GM23338 (cell line): ENCODE measurements at regions not wholly inside any gene's neighbourhood (a gene's known extent, or its start where the extent isn't known, plus 50 kb on each side); places are given as distances from the start of the nearest gene placed in this dataset.

Experiments
- CREB1 ChIP-seq: fragments of 250-450 bp; sonication (Bioruptor Pico); IDR thresholded peaks from 2 replicates; pipeline ENCODE4 v1.5.0; 2020; ENCODE audit warnings: low read depth, mild to moderate bottlenecking, moderate library complexity
- CTCF ChIP-seq, 2 experiments: fragments of 200-600 bp in 1 of 2; sonication (generic) in 1 of 2; conservative IDR thresholded peaks; 2 replicates each; pipeline versions ENCODE4 v1.5.1 to v1.6.1; 2016 to 2017; ENCODE audit warnings: antibody characterized with exemption in 2 of 2, low read depth in 2 of 2, mild to moderate bottlenecking in 2 of 2, moderate library complexity in 1 of 2
- ETS1 ChIP-seq: IDR thresholded peaks from 2 replicates; pipeline ENCODE4 v1.6.1; 2016; ENCODE audit warnings: antibody characterized with exemption
- EZH2 ChIP-seq: fragments of 200-600 bp; sonication (generic); IDR thresholded peaks from one replicate; pipeline ENCODE4 v1.8.0; 2017; ENCODE audit warnings: antibody characterized with exemption, mild to moderate bottlenecking, low read depth; ENCODE audit not compliant: unreplicated experiment
- EZH2phosphoT487 ChIP-seq: fragments of 200-600 bp; sonication (generic); IDR thresholded peaks from one replicate; pipeline ENCODE4 v1.8.1; 2018; ENCODE audit warnings: antibody characterized with exemption; ENCODE audit not compliant: unreplicated experiment
- JUNB ChIP-seq: IDR thresholded peaks from one replicate; pipeline ENCODE4 v1.6.1; 2016; ENCODE audit warnings: antibody characterized with exemption; ENCODE audit not compliant: unreplicated experiment
- NANOG ChIP-seq: IDR thresholded peaks from 2 replicates; pipeline ENCODE4 v1.6.1; 2016; ENCODE audit warnings: antibody characterized with exemption, borderline replicate concordance
- POLR2AphosphoS5 ChIP-seq: IDR thresholded peaks from 2 replicates; pipeline ENCODE4 v1.6.1; 2016; ENCODE audit warnings: antibody characterized with exemption, low read depth
- REST ChIP-seq: IDR thresholded peaks from one replicate; pipeline ENCODE4 v1.6.1; 2018; ENCODE audit warnings: antibody characterized with exemption; ENCODE audit not compliant: unreplicated experiment
- STAT1 ChIP-seq: IDR thresholded peaks from one replicate; pipeline ENCODE4 v1.6.1; 2016; ENCODE audit warnings: antibody characterized with exemption; ENCODE audit not compliant: unreplicated experiment
- ZNF114 ChIP-seq: fragments of 250-450 bp; sonication (Bioruptor Pico); IDR thresholded peaks from 2 replicates; pipeline ENCODE4 v1.5.0; 2020; ENCODE audit warnings: mild to moderate bottlenecking, moderate library complexity
- ZNF462 ChIP-seq: fragments of 250-450 bp; sonication (Bioruptor Pico); IDR thresholded peaks from 2 replicates; pipeline ENCODE4 v1.5.0; 2020; ENCODE audit warnings: mild to moderate bottlenecking, moderate library complexity

GRCh38 chr20:17875981-17876385, 92.6 kb downstream of the SNX5 start:
- TF ChIP-seq CTCF (conservative IDR thresholded peaks at IDR 0.05; ENCODE audit: low read depth in 2 of 2) (no peak), CREB1 (CRISPR knock-in tag) (no peak), EZH2 (no peak), JUNB (no peak), REST (no peak), POLR2AphosphoS5 (no peak), EZH2phosphoT487 (no peak), ZNF114 (CRISPR knock-in tag) (no peak), STAT1 (no peak), ETS1 (no peak), NANOG (no peak), ZNF462 (CRISPR knock-in tag) (no peak)
